Fibroblast of upper back skin (primary cell): ENCODE measurements at regions not wholly inside any gene's neighbourhood (a gene's known extent, or its start where the extent isn't known, plus 50 kb on each side); places are given as distances from the start of the nearest gene placed in this dataset.
"Not testable (repeated sequence)": the region's sequence is repeated elsewhere in the genome, so short reads cannot be mapped to it uniquely, and the experiment has no call there.

Experiments used
- DNase-seq: peaks from one replicate; pipeline ENCODE4 v3.0.0-alpha.2; 2013

DNA sequence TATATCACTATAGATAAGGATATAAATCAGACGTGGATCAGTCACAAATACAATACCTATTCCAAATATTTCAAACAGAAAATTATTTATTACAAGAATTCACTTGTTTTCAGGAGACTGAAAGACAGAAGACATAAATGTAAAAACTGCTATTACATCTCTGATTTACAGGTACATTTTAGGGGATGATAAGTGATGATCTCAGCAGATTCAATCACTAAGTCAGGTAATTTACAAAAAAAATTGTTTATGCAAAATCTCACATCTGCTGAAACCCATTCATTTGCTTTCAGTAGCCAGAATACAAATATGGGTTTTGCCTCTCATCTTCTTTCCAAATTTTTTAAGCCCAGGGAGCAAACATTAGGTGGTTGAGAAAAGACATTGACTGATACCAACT lies 1648.4 kb upstream of the RAG2 start:
- no peak for DNase-seq

DNA sequence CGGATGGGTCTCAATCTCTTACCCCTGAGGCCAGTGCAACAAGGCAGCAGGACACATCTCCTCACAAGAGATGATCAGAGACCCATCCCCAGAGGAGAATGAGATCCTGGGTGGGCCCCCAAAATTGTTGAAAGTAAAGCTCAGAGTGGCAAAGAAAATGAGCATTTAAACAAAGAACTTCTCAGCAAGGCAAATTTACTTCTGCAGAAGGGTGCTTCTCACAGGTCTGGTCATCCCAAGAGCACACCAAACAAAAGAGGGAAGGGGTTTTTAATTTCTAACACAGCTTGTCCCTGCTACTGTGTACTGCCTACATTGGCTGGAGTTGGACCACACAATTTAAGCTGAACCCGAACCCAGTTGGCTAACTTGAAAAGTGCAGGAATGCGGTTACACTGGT lies 1628.6 kb upstream of the RAG2 start:
- DNase-seq, result no peak

DNA sequence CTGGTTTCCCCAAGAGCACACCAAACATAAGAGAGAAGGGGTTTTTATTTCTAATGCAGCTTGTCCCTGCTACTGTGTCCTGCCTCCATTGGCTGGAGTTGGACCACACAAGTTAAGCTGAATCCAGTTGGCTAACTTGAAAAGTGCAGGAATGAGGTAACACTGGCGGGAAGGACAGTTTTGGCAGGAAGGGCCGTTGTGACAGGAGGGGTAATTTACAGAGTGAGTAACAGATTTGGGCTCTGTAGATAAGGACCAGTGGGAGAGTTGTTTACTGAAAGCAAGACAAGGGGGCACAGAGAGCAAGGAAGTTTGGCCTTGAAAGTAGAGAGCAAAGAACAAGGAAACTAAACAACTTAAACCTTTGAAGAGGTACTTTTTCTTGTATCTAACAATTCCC lies 1623.3 kb upstream of the RAG2 start:
- no peak for DNase-seq

DNA sequence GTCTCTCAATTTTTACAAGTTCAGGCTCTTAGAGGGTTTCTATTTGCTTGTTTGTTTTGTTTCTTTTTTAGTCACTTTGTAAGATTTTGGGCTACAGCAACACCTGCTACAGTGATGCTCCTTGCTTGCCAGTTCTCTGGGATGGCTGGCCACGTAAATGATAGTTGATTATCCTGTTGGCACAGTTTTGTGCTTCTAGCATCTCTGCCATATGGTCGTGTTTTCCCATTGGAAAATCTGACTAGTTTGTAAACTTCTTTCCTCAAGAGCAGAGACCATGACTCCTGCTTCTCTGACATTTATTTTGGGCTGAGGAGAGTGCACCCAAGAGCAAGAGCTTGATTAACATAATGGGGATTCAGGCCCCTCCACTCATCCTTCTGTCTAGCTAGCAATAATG lies 1621.6 kb upstream of the RAG2 start:
- no peak for DNase-seq

DNA sequence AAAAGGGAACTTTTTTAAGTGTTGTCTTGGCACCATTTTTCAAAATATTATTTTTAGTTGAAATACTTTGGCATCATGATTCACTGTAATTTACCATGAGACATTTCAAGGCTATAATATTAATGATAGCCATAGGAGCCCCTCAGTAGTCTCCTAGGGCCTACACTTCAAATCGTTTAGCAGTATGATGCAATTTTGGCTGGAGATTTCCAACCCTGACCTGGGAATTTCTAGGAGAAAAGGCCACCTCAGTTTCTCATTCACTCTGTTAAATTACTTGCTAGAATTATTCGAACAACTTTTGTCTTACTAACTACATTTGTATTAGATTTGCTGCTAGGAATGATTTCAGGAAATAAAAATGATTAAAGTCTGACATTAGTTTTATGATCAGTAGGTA lies 1610.9 kb upstream of the RAG2 start:
- DNase-seq, result no peak

DNA sequence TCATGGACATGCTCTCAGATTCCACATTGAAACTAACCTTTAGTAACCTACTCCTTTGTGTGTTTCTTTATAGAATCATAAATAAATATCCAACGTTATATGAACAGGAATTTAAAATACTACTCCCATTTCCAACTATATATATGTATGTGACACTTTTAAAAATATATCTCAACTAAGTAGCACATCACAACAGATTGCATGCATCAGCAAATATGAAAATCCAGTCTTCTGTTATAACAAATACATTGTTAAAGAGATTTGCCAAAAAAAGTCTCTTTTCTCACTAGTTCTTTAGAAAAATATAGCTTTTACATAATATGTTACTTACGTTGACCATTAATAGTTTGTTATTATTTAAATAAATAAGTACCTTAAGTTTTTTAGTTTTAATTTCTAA lies 1608.6 kb upstream of the RAG2 start:
- DNase-seq, result no peak

DNA sequence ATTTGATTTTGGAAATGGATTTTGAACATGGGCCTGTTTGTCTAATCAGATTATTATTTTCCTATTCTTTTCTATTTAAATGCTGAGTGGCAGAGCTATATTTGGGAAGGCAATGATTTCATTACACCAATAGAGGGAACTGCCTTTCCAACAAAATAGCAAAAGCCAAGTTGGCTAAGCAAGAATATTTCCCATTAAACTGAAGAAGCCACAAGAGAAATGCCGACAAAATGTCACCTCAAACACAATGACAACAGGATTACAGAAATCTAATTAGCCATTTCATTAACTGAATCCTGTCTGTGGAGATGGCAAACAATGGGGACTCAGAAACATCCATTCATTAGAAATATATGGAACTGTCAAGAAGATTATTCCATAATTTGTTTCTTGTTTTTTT lies 1593.1 kb upstream of the RAG2 start:
- no peak for DNase-seq

DNA sequence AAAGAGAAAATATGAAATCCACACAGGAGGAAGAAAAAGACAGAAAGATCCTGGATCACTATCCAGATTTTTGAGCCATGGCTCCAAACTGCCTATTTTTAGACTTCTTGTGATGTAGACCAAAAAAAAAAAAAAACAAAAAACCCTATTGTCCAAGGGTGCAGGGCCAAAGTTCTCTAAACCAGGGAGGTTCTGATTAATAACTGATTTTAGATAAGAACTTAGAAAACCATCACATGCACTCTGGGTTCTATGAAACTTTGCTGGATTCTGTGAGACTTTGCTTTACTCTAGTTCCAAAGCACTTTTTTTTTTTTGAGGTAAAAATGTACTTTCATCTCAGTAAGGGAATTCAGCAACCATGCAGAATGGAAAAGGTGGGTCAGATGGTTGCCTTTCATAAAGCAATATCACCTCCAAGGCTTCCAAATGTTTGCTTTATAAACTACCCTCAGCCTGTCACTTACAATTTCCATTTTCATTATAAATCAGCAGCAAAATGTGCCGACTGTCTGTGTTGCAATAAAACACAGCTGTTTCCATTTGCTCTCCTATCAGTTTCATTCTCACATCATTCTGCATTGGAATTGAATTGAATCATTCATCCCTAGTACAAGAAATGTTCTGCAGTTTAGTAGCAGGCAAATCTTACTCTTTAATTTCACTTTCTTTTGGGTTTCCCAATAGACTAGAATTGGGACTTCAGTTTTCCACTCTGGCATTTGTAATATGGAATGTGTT lies 1584.3 kb upstream of the RAG2 start:
- DNase-seq, result peak; percentile 25

DNA sequence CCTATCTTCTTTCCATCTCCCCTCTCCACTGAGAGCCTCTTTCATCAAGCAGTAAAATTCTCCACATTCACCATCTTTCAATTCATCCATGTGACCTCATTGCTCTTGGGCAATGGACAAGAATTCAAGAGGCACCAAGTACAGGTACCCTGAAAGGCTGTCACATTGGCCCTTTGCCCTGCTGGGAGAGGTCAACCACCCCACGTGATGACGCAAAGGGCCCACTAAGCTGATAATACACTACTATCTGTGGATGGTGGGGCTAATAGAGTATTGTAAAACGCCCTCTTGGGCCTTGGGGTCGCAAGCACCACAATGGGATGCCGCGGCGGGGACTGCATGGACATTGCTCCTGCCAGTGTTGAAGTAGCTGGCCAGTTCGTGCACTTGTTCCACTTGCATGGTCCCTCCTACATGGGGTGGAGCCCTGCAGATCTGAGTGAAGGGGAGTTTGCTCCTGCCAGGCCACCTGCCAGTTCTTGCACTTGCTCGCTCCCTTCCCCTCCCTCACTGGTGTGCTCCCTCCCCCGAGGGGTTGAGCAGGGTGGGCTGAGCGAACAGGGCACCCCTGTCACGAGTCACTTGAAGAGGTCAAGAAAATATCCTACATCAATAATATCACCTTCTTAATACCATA lies 1578.8 kb upstream of the RAG2 start:
- no peak for DNase-seq

DNA sequence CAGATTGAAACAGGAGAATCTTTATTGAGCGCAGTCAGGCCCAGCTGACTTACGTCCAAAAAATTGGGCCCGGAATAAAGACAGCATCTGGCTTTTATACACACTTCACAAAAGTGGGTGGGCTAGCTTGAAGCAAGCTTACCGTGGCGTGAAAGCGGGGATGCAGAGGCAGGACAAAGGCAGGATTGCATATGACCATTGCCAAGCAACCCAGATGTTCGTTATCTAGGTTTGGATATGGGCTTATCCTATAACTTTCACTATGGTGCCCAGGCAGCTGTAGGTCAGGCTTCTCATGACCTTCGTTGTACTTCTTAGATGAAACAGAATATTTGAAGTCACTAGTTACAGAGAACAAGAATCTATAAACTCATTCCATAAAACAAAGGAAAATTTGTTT lies 1575.6 kb upstream of the RAG2 start:
- DNase-seq, result no peak

DNA sequence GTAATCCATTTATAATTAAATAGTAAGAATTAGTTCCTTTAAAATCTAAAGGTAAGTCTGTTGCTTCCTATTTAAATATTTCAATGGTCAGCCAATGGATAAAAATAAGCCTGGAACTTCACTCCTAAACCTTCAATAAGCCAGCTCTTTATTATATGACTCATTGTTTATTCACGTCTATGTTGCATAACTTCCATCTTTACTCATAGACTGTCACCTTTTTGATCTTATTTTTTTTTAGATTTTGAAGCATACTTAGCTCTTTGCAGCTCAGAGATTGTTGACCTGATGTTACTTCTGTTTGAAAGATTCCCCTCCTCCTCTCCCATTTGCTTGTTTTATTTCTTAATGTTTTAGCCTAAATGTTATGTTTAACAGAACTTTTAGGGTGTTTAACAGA lies 1571.2 kb upstream of the RAG2 start:
- peak; percentile 69 for DNase-seq

DNA sequence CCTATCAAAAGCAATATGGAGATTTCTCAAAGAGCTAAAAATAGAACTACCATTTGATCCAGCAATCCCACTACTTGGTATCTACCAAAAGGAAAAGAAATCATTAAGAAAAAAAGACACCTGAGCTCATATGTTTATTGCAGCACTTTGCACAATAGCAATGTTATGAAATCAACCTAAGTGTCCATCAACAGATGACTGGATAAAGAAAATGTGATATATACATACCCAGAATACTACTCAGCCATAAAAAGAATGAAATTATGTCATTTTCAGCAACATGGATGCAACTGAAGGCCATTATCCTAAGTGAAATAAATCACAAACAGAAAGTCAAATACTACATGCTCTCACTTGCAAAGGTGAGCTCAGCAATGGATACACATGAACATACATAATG lies 1565.5 kb upstream of the RAG2 start:
- no peak for DNase-seq

DNA sequence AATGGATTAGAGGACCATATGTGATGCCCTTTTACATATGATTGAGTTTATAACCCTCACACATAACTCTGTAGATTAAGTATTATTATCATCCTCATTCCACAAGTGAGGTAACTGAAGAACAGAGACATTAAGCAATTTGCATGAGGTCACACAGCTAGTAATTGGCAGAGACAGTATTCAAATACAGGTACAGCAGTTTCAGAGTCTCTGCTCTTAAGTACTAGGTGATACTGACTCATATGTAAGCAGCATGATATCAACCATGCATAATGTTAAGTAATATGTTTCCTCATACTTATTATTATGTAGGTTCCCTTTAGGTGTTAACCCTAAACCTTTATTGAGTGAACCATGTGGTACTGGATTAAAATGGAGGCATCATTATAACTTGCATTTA lies 1562.4 kb upstream of the RAG2 start:
- no peak for DNase-seq

DNA sequence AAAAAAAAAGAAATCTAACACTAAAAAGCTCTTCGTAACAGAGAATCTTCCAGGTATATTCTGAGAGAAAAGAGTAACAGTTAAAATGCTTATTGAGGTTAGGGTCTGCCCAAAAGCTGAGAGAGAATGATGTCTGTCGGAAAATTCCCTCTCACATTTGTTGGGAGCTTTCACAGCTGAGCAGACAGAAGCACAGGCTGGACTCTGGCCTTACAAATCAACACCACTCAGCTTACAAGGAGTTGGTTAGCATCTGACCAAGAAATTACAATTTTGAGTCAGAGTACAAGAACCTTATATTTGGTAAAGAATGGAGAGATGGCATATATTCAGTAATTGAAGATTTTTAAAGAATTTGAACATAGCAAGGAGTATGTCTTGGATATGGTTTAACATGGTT lies 1561.0 kb upstream of the RAG2 start:
- DNase-seq, result no peak

DNA sequence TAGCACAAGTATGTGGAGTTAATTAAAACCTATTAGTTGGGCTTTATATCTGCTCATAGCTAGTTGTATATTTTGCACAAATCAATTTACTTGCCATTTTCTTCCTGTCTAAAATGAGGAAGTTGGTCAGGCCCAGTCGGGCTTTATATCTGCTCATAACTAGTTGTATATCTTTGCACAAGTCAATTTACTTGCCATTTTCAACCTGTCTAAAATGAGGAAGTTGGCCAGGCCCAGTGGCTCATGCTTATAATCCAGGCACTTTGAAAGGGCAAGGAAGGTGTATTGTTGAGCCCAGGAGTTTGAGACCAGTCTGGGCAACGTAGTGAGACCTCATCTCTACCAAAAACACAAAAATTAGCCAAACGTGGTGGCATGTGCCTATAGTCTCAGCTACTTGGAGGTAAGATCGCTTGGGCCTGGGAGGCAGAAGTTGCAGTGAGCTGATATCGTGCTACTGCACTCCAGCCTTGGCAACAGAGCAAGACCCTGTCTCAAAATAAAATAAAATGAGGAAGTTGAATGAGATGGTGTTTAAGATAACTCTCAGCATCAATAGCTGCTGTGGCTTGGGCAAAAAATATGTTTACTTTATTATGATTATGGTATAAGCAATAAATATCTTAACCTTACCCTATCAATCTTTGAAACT lies 1558.6 kb upstream of the RAG2 start:
- DNase-seq, result no peak

DNA sequence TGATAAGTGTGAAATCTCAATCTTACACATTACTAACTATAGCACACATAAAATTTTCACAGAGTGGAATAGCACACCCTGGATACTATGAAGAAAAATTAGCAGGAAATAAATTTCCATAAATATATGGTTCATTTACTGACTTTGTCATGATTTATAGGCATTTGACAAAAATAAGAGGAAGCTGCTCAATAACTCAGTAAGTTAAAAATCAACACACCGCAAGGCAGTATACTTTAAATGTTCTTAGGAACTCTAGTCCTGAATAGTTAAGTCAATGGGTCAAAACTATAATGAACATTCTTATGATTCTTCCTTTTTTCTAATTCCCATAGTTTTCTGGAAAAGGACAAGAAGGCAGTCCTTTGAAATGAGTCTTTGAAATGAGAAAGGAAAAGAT lies 1557.8 kb upstream of the RAG2 start:
- DNase-seq, result no peak

DNA sequence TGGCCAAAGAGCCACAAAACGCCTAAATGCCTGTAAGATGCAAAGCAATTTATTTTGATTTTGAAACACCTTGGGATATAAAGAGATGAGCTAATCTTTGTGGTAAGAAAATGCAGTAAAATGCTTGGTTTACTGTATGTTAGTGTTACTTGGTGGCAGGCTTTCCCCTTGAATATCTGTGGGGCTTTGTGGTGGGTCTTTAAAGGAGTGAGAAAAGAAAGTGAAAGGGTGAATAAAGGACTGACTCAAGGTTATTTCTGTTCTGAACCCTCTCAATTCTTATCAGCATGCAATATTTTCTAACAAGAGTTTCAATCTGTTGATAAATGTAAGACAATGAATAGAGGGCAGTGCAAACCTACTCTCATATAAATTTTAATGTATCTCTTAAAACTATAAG lies 1555.9 kb upstream of the RAG2 start:
- no peak for DNase-seq

DNA sequence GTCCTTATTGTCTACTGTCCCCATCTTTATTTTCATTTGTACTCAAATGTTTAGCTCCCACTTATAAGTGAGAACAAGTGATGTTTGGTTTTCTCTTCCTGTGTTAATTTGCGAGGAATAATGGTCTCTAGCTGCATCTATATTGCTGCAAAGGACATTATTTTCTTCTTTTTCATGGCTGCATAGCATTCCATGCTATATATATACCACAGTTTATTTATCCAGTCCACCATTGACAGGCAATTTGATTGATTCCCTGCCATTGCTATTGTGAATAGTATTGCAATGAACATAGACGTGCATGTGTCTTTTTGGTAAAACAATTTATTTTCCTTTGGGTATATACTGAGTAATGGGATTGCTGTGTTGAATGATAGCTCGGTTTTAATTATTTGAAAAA lies 1545.8 kb upstream of the RAG2 start:
- no peak for DNase-seq

DNA sequence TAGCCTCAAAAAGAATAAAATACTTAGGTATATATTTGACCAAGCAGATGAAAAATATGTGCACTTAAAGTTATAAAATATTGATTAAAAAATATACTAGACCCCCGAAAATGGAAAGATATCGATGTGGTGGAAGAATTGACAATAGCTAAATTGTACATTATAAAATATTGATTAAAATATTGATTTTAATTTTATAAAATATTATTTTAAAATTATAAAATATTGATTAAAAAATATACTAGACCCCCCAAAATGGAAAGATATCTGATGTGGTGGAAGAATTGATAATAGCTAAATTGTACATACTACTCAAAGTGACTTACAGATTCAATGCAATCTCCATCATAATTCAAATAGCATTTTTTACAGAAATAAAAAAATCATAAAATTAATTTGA lies 1540.9 kb upstream of the RAG2 start:
- DNase-seq, result no peak

DNA sequence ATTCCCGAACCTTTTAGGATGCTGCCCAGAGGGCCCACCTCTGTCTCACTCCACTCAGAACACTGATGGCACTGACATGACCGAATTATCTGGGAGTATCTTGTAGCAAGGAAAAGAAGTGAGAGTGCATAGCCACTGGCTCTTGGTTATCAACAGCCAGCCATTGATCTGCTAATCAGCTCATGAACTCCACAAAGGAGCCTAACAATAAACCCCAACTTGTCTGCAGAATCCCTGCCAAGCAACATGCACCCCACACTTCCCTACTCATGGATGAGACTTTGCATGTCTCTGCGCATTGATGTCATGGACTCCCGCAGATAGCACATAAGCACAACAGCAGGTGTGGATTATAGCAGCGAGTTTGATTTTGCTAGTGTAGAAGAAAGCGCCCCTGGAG lies 1538.9 kb upstream of the RAG2 start:
- DNase-seq, result no peak

DNA sequence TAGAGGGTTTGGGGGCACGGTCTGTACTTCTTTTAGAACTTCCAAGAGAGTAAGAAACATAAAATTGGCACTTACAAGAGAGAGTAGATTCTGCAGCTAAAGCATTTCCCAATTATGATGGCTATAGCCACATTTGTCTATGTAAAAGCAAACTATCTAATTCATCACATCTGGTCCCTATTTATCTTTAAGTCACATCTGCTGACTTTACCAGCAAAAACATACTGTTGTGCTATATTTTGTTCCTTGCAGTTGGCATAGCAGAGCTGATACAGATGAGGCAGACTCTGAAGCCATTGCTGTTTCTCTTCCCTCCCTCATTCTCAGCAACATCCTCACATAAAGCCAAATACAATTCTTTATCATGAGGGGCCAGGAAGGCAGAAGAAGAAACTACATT lies 1533.5 kb upstream of the RAG2 start:
- DNase-seq, result no peak

DNA sequence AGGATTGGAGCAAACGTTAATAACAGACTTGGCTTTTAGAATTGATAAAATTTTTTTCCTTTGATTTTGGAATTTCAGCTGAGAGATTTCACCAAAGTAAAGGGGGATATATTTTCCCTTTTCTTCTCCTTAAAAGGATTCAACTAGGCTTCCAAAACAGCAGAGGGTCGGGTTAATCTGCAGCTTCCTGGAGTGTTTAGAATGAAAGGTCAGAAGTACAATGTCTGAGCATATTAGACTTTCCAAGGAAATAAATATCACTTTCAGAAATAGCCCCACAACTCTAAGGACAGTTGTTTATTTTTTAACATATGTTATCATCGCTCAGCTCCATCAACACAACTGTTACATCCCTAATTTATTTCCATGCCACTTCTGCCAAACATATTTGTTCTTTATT lies 1532.9 kb upstream of the RAG2 start:
- no peak for DNase-seq

DNA sequence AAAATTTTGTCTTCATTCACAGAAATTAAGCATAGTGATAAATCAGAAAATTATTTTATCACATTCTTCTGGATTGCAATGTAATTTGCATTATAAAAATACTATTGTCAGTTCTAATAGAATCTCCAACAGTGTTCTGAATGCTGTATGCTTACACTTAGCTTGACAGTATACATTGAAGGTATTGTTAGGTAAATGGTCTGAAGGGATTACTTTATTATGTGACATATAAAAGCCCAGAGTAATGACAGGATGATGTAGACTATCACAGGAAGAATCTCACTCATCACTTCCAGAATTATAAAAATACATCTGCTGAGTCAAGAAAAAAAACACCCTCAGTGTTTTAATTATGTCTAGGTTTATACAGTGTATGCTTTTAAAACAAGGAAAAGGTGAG lies 1532.5 kb upstream of the RAG2 start:
- DNase-seq, result no peak

DNA sequence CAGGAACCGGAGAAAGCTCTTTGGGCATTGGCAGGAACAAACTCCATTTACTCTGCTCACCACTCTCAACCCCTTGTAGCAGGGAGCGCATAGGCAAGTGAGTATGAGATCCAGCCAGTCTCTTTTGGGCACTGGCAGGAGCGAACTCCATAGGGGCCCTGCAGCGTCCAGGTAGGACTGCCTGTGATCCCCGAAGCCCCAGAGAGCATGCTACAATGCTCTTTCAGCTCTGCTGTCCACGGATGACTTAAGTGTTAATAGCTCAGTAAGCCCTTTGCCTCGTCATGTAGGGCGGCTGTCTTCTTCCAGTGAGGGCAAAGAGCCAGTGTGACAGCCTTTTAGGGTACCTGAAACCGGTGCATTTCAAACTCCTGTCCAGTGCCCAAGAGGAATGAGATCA lies 1525.6 kb upstream of the RAG2 start:
- DNase-seq, result no peak

DNA sequence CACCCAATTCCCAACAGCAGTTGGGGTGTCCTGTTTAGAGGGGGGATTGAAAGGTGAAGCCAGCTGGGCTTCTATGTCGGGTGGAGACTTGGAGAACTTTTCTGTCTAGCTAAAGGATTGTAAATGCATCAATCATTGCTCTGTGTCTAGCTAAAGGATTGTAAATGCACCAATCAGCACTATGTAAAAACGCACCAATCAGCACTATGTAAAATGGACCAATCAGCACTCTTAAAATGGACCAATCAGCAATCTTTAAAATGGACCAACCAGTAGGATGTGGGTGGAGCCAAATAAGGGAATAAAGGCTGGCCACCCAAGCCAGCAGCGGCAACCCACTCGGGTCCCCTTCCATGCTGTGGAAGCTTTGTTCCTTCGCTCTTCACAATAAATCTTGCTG lies 1518.6 kb upstream of the RAG2 start:
- DNase-seq, result not testable (repeated sequence)
